ENCODE measurements at regions not wholly inside any gene's neighbourhood (a gene's known extent, or its start where the extent isn't known, plus 50 kb on each side); places are given as distances from the start of the nearest gene placed in this dataset.

DNA sequence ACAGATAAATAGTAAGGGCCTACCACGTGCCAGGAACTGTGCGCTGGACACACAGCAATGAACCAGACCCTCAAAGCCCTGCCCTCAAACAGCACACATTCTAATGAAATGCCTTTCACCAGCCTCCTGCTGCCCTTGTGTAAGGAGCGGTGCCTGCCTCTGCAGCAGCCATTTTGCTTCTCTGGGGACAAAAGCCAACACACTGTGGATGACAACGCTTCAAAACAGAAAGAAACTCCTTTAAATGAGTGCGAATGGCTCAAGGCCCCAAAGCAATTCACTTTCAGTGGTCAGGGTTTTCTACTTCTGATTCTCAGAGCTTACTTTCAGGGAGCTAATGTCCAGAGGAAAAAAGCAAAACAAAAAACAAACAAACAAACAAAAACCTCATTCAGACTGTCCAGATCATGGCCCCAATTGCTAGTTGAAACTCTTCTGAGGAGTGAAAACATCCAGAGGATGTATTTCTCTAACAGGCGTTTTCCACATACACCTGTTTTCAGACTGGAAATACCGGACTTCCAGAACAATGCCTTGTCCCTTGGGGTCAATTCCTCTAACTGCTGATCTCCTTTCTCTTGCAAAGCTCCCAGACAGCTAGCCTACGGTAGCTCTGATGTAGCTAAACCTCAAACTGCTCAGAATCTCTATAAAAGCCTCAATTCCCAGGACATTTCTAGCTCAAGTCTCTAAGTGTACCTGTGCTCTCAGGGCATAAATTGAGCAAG, 323.3 kb upstream of the ZNF521 start:
- Histone ChIP-seq H3K27ac (no peak overlapping the region), H3K79me2 (no peaks in the 10 kb centered on the region), H3K4me3 (no peak overlapping the region), H3K9me3 (ENCODE audit: low read depth) (no peaks in the 10 kb centered on the region), H3K9me2 (replicated peaks; ENCODE audit: insufficient read depth) (no peaks in the 10 kb centered on the region), H3K36me3 (replicated peaks; ENCODE audit: insufficient read depth, low read depth) (no peaks in the 10 kb centered on the region), H3K4me2 (no peak overlapping the region), H3K4me1 (ENCODE audit: insufficient read depth) (no peaks in the 10 kb centered on the region), H4K20me1 (ENCODE audit: insufficient read depth, poor library complexity, severe bottlenecking) (no peaks in the 10 kb centered on the region), H2AFZ (no peak overlapping the region), H3K27me3 (no peaks in the 10 kb centered on the region)
- TF ChIP-seq EZH2phosphoT487 (IDR thresholded peaks at IDR 0.05; ENCODE audit: low read depth, severe bottlenecking, unreplicated experiment) (no peak), EZH2 (IDR thresholded peaks at IDR 0.05; ENCODE audit: borderline replicate concordance) (no peak)
- TF ChIP-seq, protein P1, sequence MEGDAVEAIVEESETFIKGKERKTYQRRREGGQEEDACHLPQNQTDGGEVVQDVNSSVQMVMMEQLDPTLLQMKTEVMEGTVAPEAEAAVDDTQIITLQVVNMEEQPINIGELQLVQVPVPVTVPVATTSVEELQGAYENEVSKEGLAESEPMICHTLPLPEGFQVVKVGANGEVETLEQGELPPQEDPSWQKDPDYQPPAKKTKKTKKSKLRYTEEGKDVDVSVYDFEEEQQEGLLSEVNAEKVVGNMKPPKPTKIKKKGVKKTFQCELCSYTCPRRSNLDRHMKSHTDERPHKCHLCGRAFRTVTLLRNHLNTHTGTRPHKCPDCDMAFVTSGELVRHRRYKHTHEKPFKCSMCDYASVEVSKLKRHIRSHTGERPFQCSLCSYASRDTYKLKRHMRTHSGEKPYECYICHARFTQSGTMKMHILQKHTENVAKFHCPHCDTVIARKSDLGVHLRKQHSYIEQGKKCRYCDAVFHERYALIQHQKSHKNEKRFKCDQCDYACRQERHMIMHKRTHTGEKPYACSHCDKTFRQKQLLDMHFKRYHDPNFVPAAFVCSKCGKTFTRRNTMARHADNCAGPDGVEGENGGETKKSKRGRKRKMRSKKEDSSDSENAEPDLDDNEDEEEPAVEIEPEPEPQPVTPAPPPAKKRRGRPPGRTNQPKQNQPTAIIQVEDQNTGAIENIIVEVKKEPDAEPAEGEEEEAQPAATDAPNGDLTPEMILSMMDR (IDR thresholded peaks at IDR 0.05; ENCODE audit: poor library complexity): no peak
- WGBS (ENCODE audit: low lambda C conversion rate, missing lambda C conversion rate): 66% methylated on average over 8 of the region's 8 CpGs
- DNase-seq (ENCODE audit: low spot score): no peak

DNA sequence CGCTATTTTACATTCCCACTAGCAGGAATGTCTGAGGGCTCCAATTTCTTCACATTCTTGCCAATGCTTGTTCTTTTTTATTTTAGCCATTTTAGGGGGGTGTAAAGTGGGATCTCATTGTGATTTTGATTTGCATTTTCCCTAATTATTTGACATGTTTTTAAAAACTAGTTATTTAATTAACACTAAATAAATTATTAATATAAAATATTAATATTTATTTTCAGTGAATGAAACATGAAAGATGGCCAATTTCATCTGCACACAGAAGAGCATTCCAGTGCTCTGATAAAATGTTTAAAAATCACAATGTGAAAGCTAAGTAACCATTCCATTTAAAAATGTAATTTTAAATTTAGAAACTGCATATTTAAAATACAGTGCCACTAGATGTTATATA, 322.2 kb upstream of the ZNF521 start:
- DNase-seq (ENCODE audit: low spot score): no peak
- H3K36me3 ChIP-seq (replicated peaks; ENCODE audit: insufficient read depth, low read depth): no peaks in the 10 kb centered on the region
- H3K4me3 ChIP-seq: no peak overlapping the region
- no peaks in the 10 kb centered on the region for H3K27me3 ChIP-seq
- H2AFZ ChIP-seq: no peak overlapping the region
- no peaks in the 10 kb centered on the region for H4K20me1 ChIP-seq (ENCODE audit: insufficient read depth, poor library complexity, severe bottlenecking)
- H3K27ac ChIP-seq: no peak overlapping the region
- no peak overlapping the region for H3K4me2 ChIP-seq
- no peaks in the 10 kb centered on the region for H3K9me2 ChIP-seq (replicated peaks; ENCODE audit: insufficient read depth)
- H3K79me2 ChIP-seq: no peaks in the 10 kb centered on the region
- TF ChIP-seq EZH2 (IDR thresholded peaks at IDR 0.05; ENCODE audit: borderline replicate concordance) (no peak), EZH2phosphoT487 (IDR thresholded peaks at IDR 0.05; ENCODE audit: low read depth, severe bottlenecking, unreplicated experiment) (no peak)
- TF ChIP-seq, protein P1 (IDR thresholded peaks at IDR 0.05; ENCODE audit: poor library complexity): no peak
- no peaks in the 10 kb centered on the region for H3K9me3 ChIP-seq (ENCODE audit: low read depth)
- WGBS (ENCODE audit: low lambda C conversion rate, missing lambda C conversion rate): 94% methylated on average over 1 of the region's 1 CpG
- no peaks in the 10 kb centered on the region for H3K4me1 ChIP-seq (ENCODE audit: insufficient read depth)

DNA sequence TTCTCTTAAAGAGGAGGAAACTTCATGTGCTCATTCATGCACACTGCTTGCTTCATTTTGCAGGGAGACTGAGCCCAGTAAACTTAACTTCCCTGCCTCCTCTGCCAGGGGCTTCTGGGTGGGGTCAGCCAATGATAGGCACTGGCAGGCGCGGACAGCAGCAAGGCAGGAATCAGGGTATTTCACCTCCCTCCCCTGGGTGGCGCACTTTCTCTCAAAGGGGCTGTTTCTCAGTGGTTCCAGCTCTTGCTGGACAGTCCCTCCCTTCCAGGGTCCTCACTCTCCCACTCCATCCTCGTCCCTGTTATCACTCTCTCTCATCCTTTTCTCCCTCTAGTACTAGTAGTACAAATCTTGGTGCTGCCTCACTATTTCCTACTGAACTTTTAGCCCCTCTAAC, 320.5 kb upstream of the ZNF521 start:
- H3K4me1 ChIP-seq (ENCODE audit: insufficient read depth): no peaks in the 10 kb centered on the region
- H4K20me1 ChIP-seq (ENCODE audit: insufficient read depth, poor library complexity, severe bottlenecking): no peaks in the 10 kb centered on the region
- TF ChIP-seq, protein P1 (IDR thresholded peaks at IDR 0.05; ENCODE audit: poor library complexity): no peak
- TF ChIP-seq EZH2phosphoT487 (IDR thresholded peaks at IDR 0.05; ENCODE audit: low read depth, severe bottlenecking, unreplicated experiment): no peak
- no peak for TF ChIP-seq EZH2 (IDR thresholded peaks at IDR 0.05; ENCODE audit: borderline replicate concordance)
- H2AFZ ChIP-seq: no peak overlapping the region
- no peaks in the 10 kb centered on the region for H3K36me3 ChIP-seq (replicated peaks; ENCODE audit: insufficient read depth, low read depth)
- H3K4me3 ChIP-seq: no peak overlapping the region
- no peaks in the 10 kb centered on the region for H3K79me2 ChIP-seq
- H3K4me2 ChIP-seq: no peak overlapping the region
- no peak for DNase-seq (ENCODE audit: low spot score)
- H3K27me3 ChIP-seq: no peaks in the 10 kb centered on the region
- 84% methylated on average over 4 of the region's 4 CpGs for WGBS (ENCODE audit: low lambda C conversion rate, missing lambda C conversion rate)
- no peaks in the 10 kb centered on the region for H3K9me2 ChIP-seq (replicated peaks; ENCODE audit: insufficient read depth)
- no peak overlapping the region for H3K27ac ChIP-seq
- no peaks in the 10 kb centered on the region for H3K9me3 ChIP-seq (ENCODE audit: low read depth)
